ENCODE measurements at regions not wholly inside any gene's neighbourhood (a gene's known extent, or its start where the extent isn't known, plus 50 kb on each side); places are given as distances from the start of the nearest gene placed in this dataset.

GRCh38 chr4:166323250-166323649 is 450.2 kb downstream of the TLL1 start:
- no peak overlapping the region for H3K9ac ChIP-seq (ENCODE audit: low read length)
- H3K79me2 ChIP-seq (ENCODE audit: low read length): no peaks in the 10 kb centered on the region
- no peak overlapping the region for H2AFZ ChIP-seq (ENCODE audit: low read length)
- H3K9me3 ChIP-seq (ENCODE audit: low read length): peaks cover 8% of the 10 kb centered on the region; the same call in 1 of the 2 replicates
- no peaks in the 10 kb centered on the region for H4K20me1 ChIP-seq (ENCODE audit: insufficient read depth, low read depth, low read length)
- no peak overlapping the region for H3K4me3 ChIP-seq (ENCODE audit: low read length)
- no peak overlapping the region for H3K27ac ChIP-seq (ENCODE audit: low read length)
- no peaks in the 10 kb centered on the region for H3K4me1 ChIP-seq (ENCODE audit: low read length)
- H3K36me3 ChIP-seq (ENCODE audit: insufficient read depth, low read length): no peaks in the 10 kb centered on the region
- no peak for DNase-seq
- no peak overlapping the region for H3K4me2 ChIP-seq (ENCODE audit: low read depth, low read length, poor library complexity, severe bottlenecking)
- H3K27me3 ChIP-seq (ENCODE audit: low read length): no peaks in the 10 kb centered on the region
- H3K9me2 ChIP-seq (replicated peaks; ENCODE audit: insufficient read depth, low read length): no peaks in the 10 kb centered on the region

- no peak overlapping the region for H3K27ac ChIP-seq (ENCODE audit: low read length)
- no peak overlapping the region for H2AFZ ChIP-seq (ENCODE audit: low read length)
- no peak overlapping the region for H3K4me3 ChIP-seq (ENCODE audit: low read length)
- H3K79me2 ChIP-seq (ENCODE audit: low read length): no peaks in the 10 kb centered on the region
- H4K20me1 ChIP-seq (ENCODE audit: insufficient read depth, low read depth, low read length): no peaks in the 10 kb centered on the region
- H3K36me3 ChIP-seq (ENCODE audit: insufficient read depth, low read length): no peaks in the 10 kb centered on the region
- H3K9me2 ChIP-seq (replicated peaks; ENCODE audit: insufficient read depth, low read length): no peaks in the 10 kb centered on the region
- H3K27me3 ChIP-seq (ENCODE audit: low read length): no peaks in the 10 kb centered on the region
- H3K4me1 ChIP-seq (ENCODE audit: low read length): no peaks in the 10 kb centered on the region
- no peak overlapping the region for H3K9ac ChIP-seq (ENCODE audit: low read length)
- peak; percentile 79 for DNase-seq
- H3K9me3 ChIP-seq (ENCODE audit: low read length): peaks cover 17% of the 10 kb centered on the region; the same call in 1 of the 2 replicates
- no peak overlapping the region for H3K4me2 ChIP-seq (ENCODE audit: low read depth, low read length, poor library complexity, severe bottlenecking)
Observed at GRCh38 chr4:166324321-166324720, 451.3 kb downstream of the TLL1 start.

- Histone ChIP-seq H3K27me3 (ENCODE audit: low read length) (no peaks in the 10 kb centered on the region), H3K27ac (ENCODE audit: low read length) (no peak overlapping the region), H3K9ac (ENCODE audit: low read length) (no peak overlapping the region), H3K9me2 (replicated peaks; ENCODE audit: insufficient read depth, low read length) (no peaks in the 10 kb centered on the region), H2AFZ (ENCODE audit: low read length) (no peak overlapping the region), H3K4me1 (ENCODE audit: low read length) (no peaks in the 10 kb centered on the region), H3K4me3 (ENCODE audit: low read length) (no peak overlapping the region), H3K9me3 (ENCODE audit: low read length) (peaks cover 24% of the 10 kb centered on the region), H3K4me2 (ENCODE audit: low read depth, low read length, poor library complexity, severe bottlenecking) (no peak overlapping the region), H3K79me2 (ENCODE audit: low read length) (no peaks in the 10 kb centered on the region), H3K36me3 (ENCODE audit: insufficient read depth, low read length) (no peaks in the 10 kb centered on the region), H4K20me1 (ENCODE audit: insufficient read depth, low read depth, low read length) (no peaks in the 10 kb centered on the region)
- no peak for DNase-seq
Observed at GRCh38 chr4:166335256-166335938, 462.4 kb downstream of the TLL1 start.

GRCh38 chr4:166341992-166342391 is 469.0 kb downstream of the TLL1 start:
- Histone ChIP-seq H3K9ac (ENCODE audit: low read length) (no peak overlapping the region), H3K9me3 (ENCODE audit: low read length) (peaks cover 39% of the 10 kb centered on the region), H3K36me3 (ENCODE audit: insufficient read depth, low read length) (no peaks in the 10 kb centered on the region), H2AFZ (ENCODE audit: low read length) (no peak overlapping the region), H3K79me2 (ENCODE audit: low read length) (no peaks in the 10 kb centered on the region), H3K27me3 (ENCODE audit: low read length) (no peaks in the 10 kb centered on the region), H4K20me1 (ENCODE audit: insufficient read depth, low read depth, low read length) (no peaks in the 10 kb centered on the region), H3K9me2 (replicated peaks; ENCODE audit: insufficient read depth, low read length) (no peaks in the 10 kb centered on the region), H3K27ac (ENCODE audit: low read length) (no peak overlapping the region), H3K4me1 (ENCODE audit: low read length) (no peaks in the 10 kb centered on the region), H3K4me3 (ENCODE audit: low read length) (no peak overlapping the region), H3K4me2 (ENCODE audit: low read depth, low read length, poor library complexity, severe bottlenecking) (no peak overlapping the region)
- DNase-seq: no peak

GRCh38 chr4:166363198-166363597 is 490.2 kb downstream of the TLL1 start:
- no peak for DNase-seq
- Histone ChIP-seq H3K79me2 (ENCODE audit: low read length) (no peaks in the 10 kb centered on the region), H3K4me3 (ENCODE audit: low read length) (no peak overlapping the region), H3K27ac (ENCODE audit: low read length) (no peak overlapping the region), H2AFZ (ENCODE audit: low read length) (no peak overlapping the region), H3K36me3 (ENCODE audit: insufficient read depth, low read length) (no peaks in the 10 kb centered on the region), H4K20me1 (ENCODE audit: insufficient read depth, low read depth, low read length) (no peaks in the 10 kb centered on the region), H3K4me2 (ENCODE audit: low read depth, low read length, poor library complexity, severe bottlenecking) (no peak overlapping the region), H3K27me3 (ENCODE audit: low read length) (no peaks in the 10 kb centered on the region), H3K9me2 (replicated peaks; ENCODE audit: insufficient read depth, low read length) (no peaks in the 10 kb centered on the region), H3K9me3 (ENCODE audit: low read length) (peaks cover 45% of the 10 kb centered on the region), H3K9ac (ENCODE audit: low read length) (no peak overlapping the region), H3K4me1 (ENCODE audit: low read length) (no peaks in the 10 kb centered on the region)

- Histone ChIP-seq H3K4me1 (ENCODE audit: low read length) (no peaks in the 10 kb centered on the region), H3K4me3 (ENCODE audit: low read length) (no peak overlapping the region), H3K9me2 (replicated peaks; ENCODE audit: insufficient read depth, low read length) (no peaks in the 10 kb centered on the region), H3K27me3 (ENCODE audit: low read length) (no peaks in the 10 kb centered on the region), H2AFZ (ENCODE audit: low read length) (no peak overlapping the region), H3K9ac (ENCODE audit: low read length) (no peak overlapping the region), H3K4me2 (ENCODE audit: low read depth, low read length, poor library complexity, severe bottlenecking) (no peak overlapping the region), H3K79me2 (ENCODE audit: low read length) (no peaks in the 10 kb centered on the region), H3K9me3 (ENCODE audit: low read length) (peaks cover 50% of the 10 kb centered on the region), H3K36me3 (ENCODE audit: insufficient read depth, low read length) (no peaks in the 10 kb centered on the region), H4K20me1 (ENCODE audit: insufficient read depth, low read depth, low read length) (no peaks in the 10 kb centered on the region), H3K27ac (ENCODE audit: low read length) (no peak overlapping the region)
- no peak for DNase-seq
Observed at GRCh38 chr4:166366012-166366411, 493.0 kb downstream of the TLL1 start.

- Histone ChIP-seq H3K9ac (ENCODE audit: low read length) (no peak overlapping the region), H3K4me3 (ENCODE audit: low read length) (no peak overlapping the region), H3K27ac (ENCODE audit: low read length) (no peak overlapping the region)
Observed at GRCh38 chr4:166377578-166377977, 504.5 kb downstream of the TLL1 start.

GRCh38 chr4:166386491-166387360 is 513.7 kb downstream of the TLL1 start:
- Histone ChIP-seq H3K4me3 (ENCODE audit: low read length) (no peak overlapping the region), H2AFZ (ENCODE audit: low read length) (no peak overlapping the region), H3K9me2 (replicated peaks; ENCODE audit: insufficient read depth, low read length) (no peaks in the 10 kb centered on the region), H3K4me2 (ENCODE audit: low read depth, low read length, poor library complexity, severe bottlenecking) (no peak overlapping the region), H3K4me1 (ENCODE audit: low read length) (no peaks in the 10 kb centered on the region), H3K27me3 (ENCODE audit: low read length) (no peaks in the 10 kb centered on the region), H3K9me3 (ENCODE audit: low read length) (peaks cover 30% of the 10 kb centered on the region), H3K27ac (ENCODE audit: low read length) (no peak overlapping the region), H3K9ac (ENCODE audit: low read length) (no peak overlapping the region), H4K20me1 (ENCODE audit: insufficient read depth, low read depth, low read length) (no peaks in the 10 kb centered on the region), H3K79me2 (ENCODE audit: low read length) (no peaks in the 10 kb centered on the region), H3K36me3 (ENCODE audit: insufficient read depth, low read length) (no peaks in the 10 kb centered on the region)
- no peak for DNase-seq

More at GRCh38 chr4:166377578-166377977, 504.5 kb downstream of the TLL1 start:
- no peaks in the 10 kb centered on the region for H3K27me3 ChIP-seq (ENCODE audit: low read length)
- H3K9me2 ChIP-seq (replicated peaks; ENCODE audit: insufficient read depth, low read length): no peaks in the 10 kb centered on the region
- peaks cover 47% of the 10 kb centered on the region for H3K9me3 ChIP-seq (ENCODE audit: low read length)
- H3K4me2 ChIP-seq (ENCODE audit: low read depth, low read length, poor library complexity, severe bottlenecking): no peak overlapping the region
- no peaks in the 10 kb centered on the region for H3K4me1 ChIP-seq (ENCODE audit: low read length)
- no peak for DNase-seq
- no peak overlapping the region for H2AFZ ChIP-seq (ENCODE audit: low read length)
- H4K20me1 ChIP-seq (ENCODE audit: insufficient read depth, low read depth, low read length): no peaks in the 10 kb centered on the region
- H3K79me2 ChIP-seq (ENCODE audit: low read length): no peaks in the 10 kb centered on the region
- H3K36me3 ChIP-seq (ENCODE audit: insufficient read depth, low read length): no peaks in the 10 kb centered on the region
